ENCODE measurements at regions not wholly inside any gene's neighbourhood (a gene's known extent, or its start where the extent isn't known, plus 50 kb on each side); places are given as distances from the start of the nearest gene placed in this dataset.
"Not testable (repeated sequence)": the region's sequence is repeated elsewhere in the genome, so short reads cannot be mapped to it uniquely, and the experiment has no call there.

DNA sequence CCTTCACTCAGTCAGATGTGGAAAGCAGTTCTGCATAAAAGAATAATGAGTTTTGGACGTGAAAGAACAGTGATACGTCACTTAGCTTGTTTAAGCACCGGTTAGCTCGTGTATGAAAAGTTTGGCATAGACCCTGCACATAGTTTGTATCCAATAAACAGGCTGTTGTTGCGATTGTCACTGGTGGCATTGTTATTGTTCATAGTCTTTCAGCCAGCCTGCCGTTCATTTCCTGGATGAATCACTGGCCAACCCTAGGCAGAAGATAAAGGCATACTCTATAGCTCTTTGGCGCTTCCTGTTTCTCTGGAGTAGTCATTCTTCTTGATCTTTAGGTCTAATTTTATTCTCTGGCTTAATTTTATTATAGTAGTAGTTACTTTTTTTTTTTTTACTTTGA, 57.8 kb upstream of the ANKRD30A start:
- DNase-seq, result no peak

DNA sequence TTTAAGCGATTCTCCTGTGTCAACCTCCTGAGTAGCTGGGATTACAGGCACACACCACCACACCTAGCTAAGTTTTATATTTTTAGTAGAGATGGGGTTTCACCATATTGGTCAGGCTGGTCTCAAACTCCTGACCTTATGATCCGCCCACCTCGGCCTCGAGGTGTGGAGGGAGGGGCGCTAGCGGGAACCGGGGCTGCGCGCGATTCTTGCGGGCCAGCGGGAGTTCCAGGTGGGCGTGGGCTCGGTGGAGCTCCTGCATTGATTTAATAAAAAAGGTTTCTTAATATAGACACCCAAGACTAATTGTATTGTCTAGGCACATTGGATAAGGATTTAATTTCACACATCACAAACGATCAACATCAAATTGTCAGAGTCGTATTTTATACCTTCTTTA, 63.1 kb upstream of the ANKRD30A start:
- DNase-seq, result not testable (repeated sequence)

DNA sequence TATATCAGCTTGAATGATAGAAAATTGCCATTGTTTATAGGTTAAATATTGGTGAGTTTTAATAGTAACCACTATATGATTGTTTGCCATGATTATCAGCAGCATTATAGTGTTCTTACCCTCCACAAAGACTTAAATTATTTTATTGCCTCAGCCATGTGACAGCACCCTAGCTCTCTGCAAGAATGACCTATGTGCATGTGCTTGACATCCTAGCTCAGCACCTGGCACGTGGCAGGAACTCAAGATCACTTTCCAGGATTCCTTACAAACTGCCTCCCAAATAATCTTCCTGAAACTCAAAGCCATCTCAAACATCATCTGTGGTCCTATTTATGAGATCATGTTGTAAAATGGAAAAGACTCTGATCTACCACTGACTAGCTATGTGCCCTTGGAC, 68.1 kb upstream of the ANKRD30A start:
- no peak for DNase-seq

DNA sequence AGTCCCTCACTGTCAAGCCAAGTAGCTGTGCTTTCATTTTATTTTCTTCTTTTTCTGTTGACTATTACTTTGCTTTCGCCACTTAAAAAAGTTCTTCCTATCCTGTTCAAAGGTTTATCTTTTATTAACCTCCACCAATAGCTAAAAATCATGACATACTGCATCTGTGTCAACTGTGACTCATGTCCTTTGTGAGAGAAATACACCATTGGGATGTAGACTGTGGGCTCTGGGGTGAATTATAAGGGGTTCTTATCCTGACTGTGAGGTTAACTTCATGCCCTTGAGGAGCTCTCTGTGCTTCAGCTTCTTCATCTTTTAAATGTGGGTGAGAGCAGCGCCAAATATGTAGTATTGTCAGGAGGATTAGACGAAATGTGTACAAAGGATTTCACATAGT, 71.9 kb upstream of the ANKRD30A start:
- no peak for DNase-seq

DNA sequence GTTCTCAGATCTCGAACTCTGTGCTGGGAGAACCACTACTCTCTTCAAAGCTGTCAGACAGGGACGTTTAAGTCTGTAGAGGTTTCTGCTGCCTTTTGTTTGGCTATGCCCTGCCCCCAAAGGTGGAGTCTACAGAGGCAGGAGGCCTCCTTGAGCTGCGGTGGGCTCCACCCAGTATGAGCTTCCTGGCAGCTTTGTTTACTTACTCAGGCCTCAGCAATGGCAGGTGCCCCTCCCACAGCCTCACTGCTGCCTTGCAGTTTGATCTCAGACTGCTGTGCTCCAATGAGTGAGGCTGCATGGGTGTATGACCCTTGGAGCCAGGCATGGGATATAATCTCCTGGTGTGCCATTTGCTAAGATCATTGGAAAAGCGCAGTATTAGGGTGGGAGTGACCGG, 75.4 kb upstream of the ANKRD30A start:
- DNase-seq, result not testable (repeated sequence)

DNA sequence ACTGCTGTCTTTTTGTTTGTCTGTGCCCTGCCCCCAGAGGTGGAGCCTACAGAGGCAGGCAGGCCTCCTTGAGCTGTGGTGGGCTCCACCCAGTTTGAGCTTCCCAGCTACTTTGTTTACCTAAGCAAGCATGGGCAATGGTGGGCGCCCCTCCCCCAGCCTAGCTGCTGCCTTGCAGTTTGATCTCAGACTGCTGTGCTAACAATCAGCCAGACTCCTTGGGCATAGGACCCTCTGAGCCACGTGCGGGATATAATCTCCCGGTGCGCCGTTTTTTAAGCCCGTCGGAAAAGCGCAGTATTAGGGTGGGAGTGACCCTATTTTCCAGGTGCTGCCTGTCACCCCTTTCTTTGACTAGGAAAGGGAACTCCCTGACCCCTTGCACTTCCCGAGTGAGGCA, 81.1 kb upstream of the ANKRD30A start:
- DNase-seq, result not testable (repeated sequence)

DNA sequence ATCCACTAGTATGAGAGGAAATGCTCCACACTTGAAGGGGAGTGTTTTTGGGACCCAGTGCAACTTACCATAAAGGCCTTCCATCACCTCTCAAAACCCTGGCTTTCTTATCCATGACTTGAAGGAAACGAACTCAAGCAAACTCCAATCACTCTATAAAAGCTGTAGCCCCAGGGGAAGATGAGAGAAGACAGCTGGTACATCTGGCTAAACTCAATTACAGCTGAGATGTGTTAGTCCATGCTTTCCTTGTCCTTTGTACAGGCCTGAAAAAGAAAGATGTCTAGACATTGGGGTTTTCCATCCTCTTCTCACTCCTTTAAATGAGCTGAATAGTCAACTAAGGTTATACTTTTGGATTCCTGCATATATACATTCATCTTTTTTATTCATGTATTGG, 89.5 kb upstream of the ANKRD30A start:
- DNase-seq, result no peak

DNA sequence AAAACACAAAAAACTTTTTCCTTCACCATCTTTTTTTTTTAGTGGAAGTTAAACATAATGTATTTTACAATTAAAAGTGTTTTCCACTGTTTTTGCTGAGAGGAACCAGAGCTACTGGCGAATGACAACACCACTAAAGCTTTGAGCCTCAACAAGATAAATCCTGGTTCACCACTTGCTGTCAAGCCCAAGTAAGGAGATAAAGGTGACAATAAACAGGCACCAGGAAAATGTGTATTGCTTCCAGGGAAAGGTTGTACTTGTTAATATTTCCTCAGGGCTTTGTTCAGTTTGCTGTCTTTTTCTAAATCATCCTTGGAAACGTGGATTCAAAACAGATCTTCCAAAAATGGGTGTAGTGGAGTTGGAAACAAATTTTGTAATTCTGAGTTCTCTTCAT, 109.9 kb upstream of the ANKRD30A start:
- DNase-seq, result no peak

DNA sequence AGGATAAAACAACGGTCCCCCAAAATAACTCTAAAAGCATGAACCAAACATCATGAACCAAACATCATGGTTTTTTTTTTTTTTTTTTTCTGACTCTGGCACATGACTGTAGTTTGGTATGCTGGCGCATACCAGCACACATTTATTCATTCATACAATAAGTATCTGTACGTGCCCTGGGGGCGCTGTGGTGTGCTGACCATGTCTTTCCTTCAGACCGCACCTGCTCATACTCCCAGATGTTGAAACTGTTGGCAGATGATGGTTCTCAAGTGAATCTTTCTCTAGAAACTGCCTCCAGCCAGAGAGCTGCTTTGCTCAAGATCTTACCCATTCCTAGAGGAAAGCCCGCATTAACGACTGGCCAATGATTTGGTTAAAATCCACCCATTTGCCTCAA, 114.7 kb upstream of the ANKRD30A start:
- DNase-seq, result no peak

DNA sequence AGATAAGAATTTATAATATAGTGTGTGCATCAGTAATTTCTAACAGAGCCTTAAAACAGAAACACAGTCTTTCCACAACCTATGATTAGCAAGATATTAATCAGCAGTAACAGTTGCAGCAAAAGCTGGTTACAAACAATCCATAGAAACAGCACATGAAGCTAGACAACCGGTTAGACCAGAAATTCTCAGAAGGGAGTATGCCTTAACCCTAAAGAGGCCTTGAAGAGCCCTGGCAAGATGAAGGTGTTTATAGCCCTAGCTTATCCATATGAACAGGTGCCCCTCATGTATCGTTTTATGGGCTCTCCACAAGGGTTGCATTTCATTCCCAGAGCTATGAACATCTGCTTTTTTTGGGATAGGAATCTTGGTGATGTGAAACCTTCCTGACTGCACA, 117.1 kb upstream of the ANKRD30A start:
- DNase-seq, result not testable (repeated sequence)

DNA sequence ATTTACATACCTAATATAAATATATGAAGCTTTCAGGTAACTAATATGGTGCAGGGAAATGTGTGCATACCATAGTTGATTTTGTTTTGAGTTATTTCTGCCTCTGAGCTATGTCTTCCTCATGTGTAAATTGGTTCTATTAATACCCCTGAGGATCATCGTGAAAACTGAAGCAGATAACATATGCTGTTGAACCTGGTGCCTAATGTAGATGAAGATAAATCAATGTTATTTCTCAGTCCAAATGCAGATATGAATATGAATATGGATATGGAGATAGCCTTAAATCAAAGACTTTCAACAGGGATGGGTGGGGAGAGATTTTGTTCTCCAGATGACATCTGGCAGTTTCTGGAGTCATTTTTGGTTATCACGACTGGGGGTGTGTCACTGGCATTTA, 122.3 kb upstream of the ANKRD30A start:
- no peak for DNase-seq

DNA sequence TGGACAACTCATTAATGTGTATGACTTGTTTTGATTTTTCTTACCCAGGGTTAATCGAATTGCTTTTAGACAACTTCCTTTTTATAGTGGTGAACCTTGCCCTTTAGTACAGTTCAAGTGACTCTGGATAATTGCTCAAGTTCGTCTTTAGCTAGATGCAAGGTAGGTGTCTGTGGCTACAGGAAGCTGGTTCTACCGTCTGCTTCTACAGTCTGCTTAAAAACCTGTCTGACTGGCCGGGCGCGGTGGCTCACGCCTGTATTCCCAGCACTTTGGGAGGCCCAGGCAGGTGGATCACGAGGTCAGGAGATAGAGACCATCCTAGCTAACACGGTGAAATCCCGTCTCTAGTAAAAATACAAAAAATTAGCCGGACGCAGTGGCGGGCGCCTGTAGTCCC, 129.6 kb upstream of the ANKRD30A start:
- not testable (repeated sequence) for DNase-seq

DNA sequence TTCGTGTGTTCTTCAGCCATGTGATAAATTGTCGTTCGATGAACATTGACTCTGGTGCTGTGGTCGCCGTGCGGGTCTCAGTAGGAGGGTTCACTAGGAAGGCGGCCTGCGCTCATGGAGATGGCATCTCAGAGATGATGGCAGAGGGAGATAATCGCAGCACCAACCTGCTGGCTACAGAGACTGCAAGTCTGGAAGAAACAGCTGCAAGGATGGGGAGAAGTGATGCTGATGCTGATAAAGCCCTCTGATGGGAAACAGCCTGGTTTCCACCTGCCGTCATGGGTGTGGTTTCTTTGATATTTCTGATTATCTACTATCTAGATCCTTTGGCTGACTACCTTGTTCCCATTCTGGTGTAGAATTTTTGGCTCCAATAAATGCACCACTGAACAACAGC, 130.5 kb upstream of the ANKRD30A start:
- no peak for DNase-seq

DNA sequence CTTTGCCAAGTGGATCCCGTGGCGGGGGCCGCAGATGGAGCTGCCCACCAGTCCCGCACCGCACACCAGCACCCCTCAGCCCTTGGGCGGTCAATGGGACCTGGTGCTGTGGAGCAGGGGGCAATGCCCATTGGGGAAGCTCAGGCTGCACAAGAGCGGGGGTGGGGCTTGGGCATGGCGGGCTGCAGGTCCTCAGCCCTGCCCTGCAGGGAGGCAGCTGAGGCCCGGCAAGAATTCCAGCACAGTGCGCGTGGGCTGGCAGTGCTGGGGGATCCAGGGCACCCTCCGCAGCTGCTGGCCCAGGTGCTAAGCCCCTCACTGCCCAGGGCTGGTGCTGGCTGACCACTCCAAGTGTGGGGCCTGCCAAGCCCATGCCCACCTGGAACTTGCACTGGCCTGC, 136.2 kb upstream of the ANKRD30A start:
- no peak for DNase-seq

DNA sequence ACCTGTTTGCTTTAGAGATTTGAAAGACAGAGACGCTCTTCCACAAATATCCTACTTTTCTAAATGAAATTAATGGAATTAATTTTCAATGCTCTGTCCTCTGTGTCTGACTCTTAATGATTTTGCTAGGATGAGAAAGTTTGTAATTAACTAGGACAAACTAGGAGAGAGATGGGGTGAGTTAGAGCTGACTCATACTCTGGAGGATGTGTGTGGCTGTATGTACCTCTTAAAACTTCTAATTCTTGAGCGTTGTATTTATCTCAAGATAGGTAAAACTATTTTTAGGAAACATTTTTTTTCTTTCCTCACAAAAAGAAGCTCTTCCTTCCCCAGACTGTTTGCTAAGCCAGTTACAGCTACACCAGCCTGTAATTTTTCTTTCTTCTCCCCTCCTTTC, 178.8 kb upstream of the ANKRD30A start:
- no peak for DNase-seq

DNA sequence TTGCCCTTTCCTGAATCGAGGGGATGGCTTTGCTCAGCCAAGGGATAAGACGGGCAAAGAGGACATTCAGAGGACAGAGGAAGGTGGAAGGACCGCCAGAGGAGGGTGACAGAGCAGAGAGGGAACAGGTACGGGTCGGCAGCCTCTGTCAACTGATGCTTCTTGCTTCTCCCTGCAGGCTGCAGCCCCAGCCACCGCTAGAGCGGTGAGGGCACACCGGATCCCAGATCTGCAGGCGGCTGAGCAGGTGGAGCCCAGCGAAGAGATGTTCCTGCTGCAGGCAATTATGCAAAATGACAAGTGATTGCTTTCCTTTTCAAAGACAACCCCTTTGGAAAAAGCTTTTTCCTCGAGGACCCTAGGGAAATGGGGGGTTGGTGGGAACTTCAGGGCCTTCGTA, 181.9 kb upstream of the ANKRD30A start:
- no peak for DNase-seq

DNA sequence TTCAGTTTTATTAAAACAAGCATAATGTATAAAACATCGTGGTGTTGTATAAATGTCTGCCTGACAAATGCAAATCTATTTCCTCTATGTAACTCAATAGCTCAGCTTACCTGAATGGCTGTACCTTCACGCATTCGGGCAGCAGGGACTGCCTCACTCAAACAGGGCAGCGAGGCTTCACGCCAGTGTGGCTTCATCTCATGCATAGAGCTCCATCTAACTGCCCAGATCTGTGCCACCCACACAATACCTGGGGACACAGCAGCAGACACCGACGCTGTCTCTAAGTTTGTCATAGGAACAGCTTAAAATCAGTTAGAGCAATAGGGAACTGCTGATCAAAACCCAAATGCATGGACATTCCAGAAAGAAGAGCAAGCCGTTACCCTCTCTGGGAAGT, 182.8 kb upstream of the ANKRD30A start:
- no peak for DNase-seq

DNA sequence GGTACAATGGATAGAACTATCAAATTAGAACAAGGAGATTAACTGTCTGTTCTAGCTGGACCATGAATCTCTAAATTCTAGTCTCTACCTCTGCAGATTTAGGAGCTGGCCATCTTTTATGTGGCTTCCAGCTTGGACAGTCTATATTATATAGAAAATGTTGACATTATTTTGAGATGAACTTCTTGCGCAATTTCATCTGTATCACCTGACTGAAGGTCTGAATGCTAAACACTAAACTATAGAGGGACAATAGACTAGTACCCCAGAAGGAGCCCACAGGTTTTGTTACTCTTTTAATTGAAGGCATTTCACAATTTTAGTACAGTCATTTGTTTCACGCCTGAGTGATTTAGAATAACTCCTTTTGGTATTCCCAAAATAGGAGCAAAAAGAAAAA, 222.4 kb upstream of the ANKRD30A start:
- DNase-seq, result no peak

DNA sequence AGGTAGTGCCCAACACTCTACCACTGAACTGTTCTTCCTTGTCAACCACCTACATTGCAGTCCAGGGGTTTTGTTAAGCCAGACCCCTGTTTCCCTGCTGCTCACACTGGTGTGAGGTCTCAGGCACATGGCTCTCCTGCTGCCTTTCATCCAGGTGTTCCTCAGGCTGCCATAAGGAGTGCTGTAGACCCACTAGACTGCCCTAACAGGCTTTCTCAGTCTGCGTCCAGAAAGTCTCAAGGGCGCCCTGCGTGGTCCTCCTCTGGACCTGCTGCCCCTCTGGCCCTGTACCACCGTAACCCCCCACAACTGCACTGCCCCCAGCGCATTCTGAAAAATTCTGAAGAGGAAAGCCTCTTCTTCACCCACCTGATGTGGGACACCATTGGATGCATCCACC, 225.7 kb upstream of the ANKRD30A start:
- no peak for DNase-seq

DNA sequence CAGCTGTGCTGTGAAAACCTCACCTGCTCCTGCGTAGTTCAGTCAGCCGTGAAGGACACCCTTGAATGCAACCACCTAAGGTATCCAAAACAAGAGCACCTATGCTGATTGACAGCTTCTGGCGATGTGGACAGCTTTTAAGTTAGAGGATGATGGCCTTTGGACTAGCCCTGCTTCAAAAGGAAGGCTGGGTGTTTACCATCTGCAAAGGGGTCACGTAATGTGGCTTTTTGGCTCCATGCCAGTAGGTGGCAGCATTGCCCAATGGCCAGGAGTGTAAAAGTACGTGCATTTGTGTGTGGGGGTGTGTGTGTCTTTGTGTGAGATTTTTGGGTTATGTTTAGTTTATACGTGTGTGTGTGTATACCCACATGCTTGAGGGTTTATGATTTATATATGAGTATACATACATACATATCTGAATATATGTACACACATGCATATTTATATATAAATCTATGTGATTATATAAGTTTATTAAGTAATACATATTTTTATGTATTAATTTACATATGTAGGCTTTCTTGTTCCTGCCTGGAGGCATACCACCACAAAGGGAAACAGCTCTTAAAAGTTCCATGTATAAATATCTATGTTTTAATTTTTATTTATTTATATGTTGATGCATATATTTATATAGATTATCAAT, 236.3 kb upstream of the ANKRD30A start:
- DNase-seq, result peak; percentile 10 to 28

DNA sequence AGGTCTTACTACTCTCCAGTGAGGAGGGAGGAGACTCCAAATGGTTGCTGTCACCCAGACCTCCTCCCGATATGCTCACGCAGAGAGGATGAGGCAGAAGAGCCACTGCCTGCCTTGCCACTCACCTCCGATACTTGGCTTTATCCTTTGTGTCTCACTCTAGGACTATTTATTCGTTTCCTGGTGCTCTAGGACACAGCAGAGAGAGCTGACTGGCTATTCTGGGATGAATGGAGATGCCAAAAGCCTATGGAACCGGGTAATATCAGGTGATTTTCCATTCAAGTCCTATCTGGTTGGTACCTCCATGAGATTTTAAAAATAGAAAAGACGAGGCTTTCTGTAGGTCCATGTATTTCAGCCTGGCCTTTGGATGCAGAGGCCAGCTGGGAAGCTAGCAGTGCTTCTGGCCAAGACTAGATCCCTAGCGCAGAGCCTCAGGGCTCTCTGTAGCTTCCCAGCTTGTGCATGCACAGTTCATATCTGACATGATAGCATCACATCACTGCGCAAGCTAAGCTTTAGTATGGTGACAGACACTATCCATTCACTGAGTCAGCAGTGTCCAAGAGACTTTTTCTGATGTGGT, 239.0 kb upstream of the ANKRD30A start:
- no peak for DNase-seq

DNA sequence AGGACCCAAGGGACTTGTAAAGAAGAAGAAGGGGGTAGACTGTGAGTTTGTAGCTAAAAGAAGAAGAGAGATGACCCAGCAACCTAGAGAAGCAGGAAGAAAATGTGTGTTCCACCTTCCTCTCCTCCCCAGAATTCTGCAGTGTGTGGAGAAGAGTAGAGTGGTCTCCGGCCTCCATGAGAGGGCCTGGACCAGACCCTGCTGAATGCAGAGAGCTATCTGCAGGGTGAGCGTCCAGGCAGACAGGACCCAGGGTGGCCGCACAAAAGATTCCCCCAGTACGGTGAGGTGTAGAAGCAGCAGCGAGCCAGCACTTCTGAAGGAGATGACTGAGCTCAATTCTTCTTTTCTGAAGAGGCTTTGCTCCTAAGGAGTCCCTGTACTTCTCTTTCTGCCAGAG, 239.7 kb upstream of the ANKRD30A start:
- no peak for DNase-seq

DNA sequence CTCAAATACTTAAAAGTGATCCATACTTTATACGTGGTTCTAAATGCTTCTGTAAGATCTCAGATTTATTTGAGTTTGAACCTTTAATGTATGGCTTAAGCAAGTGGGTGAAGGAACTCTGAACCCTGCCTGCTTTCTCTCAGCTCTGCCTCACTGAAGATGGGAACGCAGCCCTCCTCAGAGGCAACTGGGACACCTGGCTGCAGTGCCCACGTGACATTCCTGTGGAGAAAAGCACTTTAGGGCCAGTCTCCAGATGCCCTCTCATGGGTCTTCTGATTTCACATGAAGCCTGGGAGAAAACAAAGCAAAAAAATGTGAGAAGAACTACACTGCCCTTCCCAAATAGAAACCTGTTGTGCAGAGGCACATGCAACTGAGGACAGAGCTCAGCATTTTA, 242.6 kb upstream of the ANKRD30A start:
- DNase-seq, result no peak

DNA sequence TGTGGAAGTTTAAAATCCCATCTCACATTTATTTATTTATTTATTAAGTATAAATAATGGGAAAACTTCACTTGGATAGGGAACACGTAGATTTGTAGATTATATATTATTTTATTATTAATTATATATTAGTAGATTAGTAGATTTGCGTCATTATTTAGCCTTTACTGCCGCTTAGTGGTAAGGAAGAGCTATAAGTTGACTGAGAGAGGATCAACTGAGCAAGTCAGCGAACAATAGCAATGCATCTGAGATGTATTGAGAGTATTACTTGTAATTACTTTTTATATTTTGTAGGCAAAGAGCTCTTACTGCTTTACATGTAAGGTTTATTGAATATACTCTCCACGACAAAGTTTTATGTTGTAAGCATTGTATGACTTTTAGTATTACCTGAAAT, 244.5 kb upstream of the ANKRD30A start:
- no peak for DNase-seq

DNA sequence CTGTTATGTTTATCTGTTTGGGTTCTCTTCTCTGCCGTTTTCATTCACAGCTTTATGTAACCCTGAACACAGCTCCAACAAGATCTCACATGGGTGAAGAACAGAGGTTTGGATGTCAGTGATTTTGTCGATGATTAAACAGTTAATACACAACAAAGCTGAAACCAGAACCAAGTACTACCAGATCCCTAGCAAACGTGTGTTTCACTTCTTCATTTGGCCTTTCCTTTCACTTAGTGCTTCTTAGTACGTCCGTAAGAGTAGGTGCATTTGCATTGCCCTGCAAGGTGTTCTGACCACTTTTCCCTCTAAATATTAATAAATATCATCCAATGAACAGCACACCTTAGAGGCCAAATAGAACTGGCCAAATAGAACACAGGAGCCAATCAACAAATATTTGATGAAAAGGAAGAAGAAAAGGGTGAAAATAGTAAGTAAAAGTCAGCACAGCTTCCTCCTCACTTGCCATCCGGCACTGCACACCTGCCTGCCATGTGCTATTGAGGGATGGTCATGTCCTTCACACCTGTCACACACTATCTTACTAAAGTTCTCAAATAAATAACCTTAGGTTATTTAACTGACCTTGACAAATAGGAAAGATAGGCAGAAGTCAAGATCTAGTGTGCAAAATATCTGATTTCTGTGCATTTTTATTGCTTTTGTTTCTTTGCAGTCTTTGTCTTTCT, 252.6 kb upstream of the ANKRD30A start:
- DNase-seq, result no peak
